ENCODE measurements at regions not wholly inside any gene's neighbourhood (a gene's known extent, or its start where the extent isn't known, plus 50 kb on each side); places are given as distances from the start of the nearest gene placed in this dataset.
"Not testable (repeated sequence)": the region's sequence is repeated elsewhere in the genome, so short reads cannot be mapped to it uniquely, and the experiment has no call there.

DNA sequence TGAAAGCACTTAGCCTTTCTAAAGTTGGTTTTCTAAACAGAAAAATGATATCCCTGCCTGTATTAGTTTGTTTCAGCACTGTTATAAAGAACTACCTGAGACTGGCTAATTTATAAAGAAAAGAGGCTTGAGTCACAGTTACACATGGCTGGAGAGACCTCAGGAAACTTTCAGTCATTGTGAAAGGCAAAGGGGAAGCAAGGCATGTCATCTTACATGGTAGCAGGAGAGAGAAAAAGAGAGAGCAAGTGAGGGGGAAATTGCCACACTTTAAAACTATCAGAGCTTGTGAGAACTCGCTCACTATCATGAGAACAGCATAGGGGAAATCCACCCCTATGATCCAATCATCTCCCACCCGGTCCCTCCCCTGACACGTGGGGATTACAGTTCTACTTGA is 64.9 kb downstream of the FAM170A start:
- DNase-seq: no peak

DNA sequence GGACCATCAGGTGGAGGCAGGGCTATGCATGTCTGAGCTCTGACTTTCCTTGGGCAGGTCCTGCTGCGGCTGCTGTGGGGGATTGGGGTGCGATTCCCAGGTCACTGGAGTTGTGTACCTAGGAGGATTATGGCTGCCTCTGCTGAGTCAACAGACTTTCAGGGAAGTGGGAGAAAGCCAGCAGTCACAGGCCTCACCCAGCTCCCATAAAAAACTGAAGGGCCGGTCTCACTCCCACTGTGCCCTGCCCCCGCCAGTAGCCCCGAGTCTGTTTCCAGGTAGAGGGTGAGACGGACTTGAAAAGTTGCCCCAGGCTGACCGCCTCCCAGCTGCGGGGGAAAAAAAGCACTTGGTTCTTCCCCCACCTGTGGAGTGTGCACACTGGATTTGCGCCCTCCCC is 76.7 kb downstream of the FAM170A start:
- no peak for DNase-seq

DNA sequence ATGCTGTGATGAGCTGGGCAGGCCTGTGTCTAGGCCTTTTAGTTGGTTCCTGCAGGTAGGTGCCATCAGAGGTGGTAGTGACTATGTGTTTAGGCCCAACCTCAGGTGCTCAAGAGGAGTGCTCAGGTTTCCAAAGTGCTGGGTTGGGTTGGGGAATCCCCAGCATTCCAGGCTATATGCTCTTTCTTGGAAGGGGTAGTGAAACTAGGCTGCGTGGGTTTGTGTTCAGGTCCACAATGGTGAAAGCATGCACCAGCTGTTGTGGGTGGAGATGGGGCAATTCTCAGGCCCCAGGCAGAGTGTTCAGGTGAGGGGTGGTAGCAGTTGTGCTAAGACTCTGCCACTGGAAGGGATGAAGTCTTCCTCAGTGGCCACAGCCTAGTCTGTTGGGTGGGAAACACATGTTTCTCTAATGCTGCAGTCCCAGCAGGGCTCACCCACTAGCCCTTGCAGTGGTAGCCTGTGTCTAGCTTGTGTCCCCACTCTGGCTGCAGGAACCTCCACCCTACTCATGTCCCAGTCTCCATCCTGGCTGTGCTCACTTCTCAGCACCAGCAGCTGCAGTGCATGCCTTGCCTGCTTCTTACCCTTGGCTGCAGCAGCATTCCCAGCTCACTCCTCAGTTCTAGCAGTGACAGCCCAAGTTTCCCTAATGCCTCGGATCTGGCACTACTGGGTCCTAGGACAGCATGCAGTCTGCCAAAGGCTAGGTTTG is 78.9 kb downstream of the FAM170A start:
- DNase-seq: no peak

DNA sequence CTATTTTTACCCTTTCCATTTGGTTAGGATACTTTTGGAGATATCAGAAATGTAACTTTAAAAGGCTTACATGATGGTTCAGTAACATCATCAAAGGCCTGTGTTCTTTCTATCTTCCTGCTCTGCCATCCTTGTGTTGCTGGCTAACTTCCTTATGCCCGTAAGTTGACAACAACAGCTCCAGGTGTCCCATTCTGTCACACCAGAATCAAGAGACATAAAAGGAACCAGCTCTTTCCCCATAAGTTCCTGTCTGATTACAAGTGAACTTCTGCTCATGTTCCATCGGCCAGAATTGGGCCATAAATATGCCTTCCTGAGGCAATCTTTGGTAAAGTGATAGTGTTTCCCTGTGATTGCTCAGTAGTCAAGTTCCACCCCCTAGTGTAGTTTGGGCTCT is 92.4 kb downstream of the FAM170A start:
- DNase-seq: no peak

DNA sequence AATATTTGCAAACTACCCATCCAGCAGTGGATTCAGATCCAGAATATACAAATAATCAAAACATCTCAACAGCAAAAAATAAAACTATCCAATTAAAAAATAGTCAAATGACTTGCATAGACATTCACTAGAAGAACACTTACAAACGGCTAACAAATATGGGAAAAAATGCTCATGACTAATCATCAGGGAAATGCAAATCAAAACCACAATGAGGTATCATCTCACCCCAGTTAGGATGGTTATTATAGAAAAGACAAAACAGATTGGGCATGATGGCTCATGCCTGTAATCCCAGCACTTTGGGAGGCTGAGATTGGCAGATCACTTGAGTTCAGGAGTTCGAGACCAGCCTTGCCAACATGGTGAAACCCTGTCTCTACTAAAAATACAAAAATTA is 95.9 kb downstream of the FAM170A start:
- not testable (repeated sequence) for DNase-seq

DNA sequence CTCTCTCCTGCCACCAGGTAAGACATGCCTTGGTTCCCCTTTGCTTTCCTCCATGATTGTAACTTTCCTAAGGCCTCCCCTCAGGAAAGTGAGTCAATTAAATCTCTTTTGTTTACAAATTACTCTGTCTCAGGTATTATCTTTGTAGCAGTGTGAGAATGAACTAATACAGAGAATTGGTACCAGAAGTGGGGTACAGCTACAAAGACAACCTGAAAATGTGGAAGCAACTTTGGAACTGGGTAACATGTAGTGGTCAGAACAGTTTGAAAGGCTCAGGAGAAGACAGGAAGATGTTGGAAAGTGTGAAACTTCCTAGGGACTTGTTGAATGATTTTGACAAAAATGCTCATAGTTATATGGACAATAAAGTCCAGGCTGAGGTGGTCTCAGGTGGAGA is 97.2 kb downstream of the FAM170A start:
- no peak for DNase-seq

DNA sequence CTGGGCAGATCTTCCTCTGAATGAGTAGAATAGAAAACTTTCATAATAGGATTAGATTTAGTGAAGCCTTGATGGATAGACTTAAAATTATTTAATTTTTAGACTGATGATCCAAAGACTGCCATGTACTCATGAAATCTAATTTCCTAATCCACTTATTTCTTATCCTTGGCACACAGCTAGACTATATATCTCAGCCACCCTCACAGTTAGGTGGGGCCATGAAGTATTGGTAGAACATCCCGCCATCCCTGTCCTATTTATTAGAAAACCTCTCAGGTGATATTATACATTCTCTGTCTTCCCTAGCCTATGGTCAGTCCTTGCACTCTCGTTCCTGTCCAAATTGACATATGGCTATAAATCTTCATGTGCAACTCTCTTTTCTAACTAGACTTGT is 110.9 kb downstream of the FAM170A start:
- DNase-seq: no peak

DNA sequence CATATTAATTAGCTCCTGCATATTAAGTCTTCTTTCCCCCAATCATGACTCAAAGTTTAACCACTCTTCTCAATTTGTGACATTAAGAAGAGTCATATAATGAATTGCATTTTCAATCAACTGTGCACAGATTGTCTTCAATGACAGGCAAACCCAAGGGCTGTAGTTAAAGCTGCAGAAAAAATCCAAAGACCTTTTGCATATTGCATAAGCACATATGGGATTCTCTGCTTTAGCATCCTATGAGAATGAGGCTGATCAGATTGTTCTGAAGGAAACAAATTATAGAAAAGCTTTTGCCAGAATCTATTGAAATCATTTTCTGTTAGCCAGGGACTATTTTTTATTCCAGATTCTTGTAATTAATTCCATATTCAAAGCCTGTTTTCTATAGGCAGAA is 112.3 kb downstream of the FAM170A start:
- DNase-seq: no peak

DNA sequence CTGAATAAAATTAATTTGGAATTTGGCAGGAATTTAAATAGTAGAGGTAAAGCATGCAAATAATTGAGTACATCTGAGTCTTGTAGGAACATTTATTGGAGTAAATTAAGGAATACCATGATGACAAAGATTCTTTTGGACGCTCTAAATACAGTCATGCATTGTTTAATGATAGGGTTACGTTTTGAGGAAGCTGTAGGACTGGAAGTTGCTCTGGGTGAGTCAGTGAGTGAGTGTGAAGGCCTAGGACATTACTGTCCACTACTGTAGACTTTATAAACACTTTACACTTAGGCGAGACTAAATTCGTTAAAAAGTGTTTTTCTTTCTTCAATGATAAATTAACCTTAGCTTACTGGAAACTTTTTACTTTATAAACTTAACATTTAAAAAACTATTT is 113.0 kb downstream of the FAM170A start:
- no peak for DNase-seq

DNA sequence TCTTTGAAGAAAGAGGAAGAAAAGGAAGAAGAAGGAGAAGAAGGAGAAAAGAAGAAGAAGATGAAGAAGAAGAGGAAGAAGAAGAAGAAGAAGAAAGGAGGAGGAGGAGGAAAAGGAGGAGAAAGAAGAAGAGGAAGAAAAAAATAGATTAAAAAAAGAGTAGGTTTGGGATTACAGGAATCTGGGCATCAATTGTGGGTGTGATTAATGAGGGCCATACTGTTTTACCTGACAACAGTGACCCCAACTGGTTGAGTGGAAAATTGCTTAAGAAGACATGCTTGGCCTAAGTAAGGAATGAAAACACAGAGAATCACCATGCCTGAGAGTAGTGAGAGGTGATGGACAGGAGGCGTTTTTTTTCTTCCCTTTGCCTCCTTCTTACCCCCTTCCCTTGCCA is 114.6 kb downstream of the FAM170A start:
- DNase-seq: peak in 1 of 2 experiments; percentile 0

DNA sequence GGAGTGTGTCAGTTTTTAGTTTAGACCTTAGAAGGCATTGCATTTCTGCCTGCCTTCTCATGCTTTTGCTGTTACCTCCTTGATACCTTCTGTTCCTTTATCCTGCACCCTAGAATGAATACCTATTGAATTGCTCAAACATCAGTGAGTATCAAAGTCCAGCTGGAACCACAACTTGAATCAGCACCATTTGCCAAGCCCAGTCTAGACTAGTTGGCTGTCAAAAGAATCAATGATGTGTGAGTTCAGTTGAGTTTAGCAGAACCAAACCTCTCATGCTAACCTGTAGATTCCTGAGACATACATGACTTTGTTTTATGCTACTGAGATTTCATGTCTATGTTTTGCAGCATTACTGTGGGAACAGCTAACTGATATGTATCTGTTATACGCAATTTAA is 116.6 kb downstream of the FAM170A start:
- DNase-seq: no peak

DNA sequence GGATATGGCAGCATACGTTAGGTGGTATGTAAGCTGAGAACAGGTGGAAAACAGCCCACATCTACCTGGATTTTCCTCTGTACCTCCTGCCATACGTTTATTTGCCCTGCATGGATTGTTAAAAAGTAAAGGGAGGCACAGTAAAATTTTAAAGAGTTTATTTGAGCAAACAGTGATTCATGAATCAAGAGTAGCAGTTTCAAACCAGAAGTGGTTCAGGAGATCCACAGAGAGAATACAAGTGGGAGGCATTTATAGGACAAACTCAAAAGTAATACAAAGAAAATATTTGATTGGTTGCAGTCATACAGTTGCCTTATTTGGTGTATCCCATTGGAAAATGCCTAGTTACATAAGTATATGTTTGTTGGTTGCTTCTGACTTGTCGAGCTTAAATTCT is 117.6 kb downstream of the FAM170A start:
- no peak for DNase-seq

DNA sequence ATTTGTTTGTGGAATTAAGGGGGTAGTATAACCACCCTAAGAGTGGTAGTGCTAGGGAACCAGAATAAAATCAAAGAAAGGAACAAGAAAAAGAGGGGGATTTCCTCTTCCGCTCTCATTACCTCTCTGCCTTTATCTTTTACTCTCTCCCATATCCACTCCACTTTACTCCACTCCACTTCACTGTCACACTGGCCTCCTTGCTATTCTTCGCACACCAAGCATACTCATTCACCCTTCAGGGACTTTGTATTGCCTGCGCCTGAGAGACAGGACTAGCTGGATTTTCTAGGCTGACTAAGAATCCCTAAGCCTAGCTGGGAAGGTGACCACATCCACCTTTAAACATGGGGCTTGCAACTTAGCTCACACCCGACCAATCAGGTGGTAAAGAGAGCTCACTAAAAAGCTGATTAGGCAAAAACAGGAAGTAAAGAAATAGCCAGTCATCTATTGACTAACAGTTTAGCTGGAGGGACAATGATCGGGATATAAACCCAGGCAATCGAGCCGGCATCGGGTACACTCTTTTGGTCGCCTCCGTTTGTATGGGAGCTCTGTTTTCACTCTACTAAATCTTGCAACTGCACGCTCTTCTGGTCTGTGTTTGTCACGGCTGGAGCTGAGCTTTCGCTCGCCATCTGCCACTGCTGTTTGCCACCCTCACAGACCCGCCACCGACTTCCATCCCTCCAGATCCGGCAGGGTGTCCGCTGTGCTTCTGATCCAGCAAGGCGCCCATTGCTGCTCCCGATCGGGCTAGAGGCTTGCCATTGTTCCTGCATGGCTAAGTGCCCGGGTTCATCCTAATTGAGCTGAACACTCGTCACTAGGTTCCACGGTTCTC is 121.8 kb downstream of the FAM170A start:
- no peak for DNase-seq

DNA sequence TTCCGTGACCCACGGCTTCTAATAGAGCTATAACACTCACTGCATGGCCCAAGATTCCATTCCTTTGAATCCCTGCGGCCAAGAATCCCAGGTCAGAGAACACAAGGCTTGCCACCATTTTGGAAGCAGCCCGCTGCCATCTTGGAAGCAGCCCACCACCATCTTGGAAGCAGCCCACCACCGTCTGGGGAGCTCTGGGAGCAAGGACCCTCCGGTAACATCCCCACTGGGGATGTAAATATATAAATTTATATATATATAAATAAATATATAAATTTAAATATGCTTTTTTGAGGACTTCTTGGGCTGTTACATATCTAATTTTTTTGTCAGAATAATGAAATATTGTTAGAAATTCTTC is 122.4 kb downstream of the FAM170A start:
- no peak for DNase-seq

DNA sequence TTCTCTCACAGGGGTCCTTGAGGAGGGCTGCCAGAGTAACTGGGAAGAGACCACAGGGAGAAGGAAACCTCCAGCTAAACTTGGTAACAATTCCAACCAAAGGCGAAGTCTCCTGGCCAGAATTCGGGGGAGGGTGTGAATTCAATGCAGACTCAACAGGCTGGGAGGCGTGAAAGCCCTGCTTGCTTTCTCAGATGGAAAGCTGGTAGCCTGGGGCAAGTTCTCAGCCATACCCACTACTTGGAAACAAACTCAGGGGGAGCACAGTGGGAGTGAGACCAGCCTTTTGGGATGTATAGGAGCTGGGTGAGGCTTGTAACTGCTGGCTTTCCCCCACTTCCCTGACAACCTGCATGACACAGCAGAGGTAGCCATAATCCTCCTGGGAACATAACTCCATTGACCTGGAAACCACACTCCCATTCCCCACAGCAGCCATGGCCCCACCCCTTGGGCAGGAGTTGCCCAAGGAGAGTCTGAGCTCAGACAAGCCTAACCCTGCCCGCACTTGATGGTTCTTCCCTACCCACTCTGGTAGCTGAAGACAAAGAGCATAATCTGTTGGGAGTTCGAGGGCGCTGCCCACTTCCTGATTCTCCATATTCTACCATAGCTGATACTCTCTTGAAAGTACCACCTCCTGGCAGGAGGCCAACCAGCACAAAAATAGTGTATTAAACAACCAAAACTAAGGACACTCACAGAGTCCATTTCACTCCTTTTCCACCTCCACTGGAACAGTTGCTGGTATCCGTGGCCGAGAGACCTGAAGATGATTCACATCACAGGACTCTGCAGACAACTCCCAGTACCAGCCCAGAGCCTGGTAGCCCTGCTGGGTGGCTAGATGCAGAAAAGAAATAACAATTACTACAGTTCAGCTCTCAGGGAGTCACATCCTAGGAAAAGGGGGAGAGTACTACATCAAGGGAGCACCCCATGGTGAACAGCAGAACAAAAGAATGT is 123.8 kb downstream of the FAM170A start:
- DNase-seq: no peak

DNA sequence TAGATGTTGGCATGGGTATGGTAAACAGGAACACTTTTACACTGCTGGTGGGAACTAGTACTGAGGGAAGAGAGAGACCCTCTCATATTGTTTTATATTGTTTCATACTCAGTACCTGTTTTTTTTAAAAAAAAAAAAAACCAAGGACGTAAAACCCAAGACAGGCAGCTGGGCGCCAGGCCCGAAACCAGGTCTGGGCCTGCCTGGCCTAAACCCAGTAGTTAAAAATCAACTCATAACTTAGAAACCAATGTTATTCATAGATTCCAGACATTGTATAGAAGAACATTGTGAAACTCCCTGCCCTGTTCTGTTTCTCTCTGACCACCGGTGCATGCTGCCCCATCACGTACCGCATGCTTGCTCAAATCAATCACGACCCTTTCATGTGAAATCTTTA is 125.5 kb downstream of the FAM170A start:
- DNase-seq: not testable (repeated sequence)

DNA sequence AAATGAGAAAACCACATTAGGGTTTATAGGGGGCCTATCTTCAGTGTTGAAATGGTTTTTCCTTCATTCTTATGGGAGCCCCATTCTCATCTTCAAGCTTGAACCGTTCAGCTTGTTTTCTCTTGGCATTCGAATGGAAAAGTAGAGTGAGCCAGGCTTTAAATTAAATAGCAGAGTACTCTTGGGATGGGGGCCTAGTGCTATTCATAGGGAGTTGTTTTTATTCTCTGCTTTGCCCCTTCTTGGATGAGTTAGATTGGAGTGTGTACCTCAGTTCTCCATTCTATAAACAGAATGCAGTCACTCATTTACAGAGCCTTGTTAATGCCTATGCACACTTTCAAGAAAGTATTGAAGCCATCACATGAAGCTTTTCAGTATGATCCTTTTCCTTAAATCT is 127.9 kb downstream of the FAM170A start:
- no peak for DNase-seq

DNA sequence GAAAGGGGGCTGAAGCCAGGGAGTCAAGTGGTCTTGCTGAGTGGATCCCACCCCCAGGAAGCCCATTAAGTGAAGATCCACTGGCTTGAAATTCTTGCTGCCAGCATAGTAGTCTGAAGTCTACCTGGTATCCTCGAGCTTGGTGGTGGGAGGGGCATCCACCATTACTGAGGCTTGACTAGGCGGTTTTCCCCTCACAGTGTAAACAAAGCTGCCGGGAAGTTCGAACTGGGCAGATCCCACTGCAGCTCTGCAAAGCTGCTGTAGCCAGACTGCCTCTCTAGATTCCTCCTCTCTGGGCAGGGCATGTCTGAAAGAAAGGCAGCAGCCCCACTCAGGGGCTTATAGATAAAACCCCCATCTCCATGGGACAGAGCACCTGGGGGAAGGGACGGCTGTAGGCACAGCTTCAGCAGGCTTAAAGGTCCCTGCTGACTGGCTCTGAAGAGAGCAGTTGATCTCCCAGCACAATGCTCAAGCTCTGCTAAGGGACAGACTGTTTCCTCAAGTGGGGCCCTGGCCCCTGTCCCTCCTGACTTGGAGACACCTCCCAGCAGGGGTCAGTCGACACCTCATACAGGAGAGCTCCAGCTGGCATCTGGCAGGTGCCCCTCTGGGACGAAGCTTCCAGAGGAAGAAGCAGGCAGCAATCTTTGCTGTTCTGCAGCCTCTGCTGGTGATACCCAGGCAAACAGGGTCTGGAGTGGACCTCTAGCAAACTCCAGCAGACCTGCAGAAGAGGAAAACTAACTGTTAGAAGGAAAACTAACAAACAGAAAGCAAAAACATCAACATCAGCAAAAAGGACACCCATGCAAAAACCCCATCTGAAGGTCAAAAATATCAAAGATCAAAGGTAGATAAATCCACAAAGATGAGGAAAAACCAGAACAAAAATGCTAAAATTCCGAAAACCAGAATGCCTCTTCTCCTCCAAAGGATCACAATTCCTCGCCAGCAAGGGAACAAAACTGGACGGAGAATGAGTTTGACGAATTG is 140.6 kb downstream of the FAM170A start:
- not testable (repeated sequence) for DNase-seq

DNA sequence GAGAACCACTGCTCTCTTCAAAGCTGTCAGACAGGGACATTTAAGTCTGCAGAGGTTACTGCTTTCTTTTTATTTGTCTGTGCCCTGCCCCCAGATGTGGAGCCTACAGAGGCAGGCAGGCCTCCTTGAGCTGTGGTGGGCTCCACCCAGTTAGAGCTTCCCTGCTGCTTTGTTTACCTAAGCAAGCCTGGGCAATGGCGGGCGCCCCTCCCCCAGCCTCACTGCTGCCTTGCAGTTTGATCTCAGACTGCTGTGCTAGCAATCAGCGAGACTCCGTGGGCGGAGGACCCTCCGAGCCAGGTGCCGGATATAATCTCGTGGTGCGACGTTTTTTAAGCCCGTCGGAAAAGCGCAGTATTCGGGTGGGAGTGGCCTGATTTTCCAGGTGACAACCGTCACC is 150.8 kb downstream of the FAM170A start:
- DNase-seq: not testable (repeated sequence)

DNA sequence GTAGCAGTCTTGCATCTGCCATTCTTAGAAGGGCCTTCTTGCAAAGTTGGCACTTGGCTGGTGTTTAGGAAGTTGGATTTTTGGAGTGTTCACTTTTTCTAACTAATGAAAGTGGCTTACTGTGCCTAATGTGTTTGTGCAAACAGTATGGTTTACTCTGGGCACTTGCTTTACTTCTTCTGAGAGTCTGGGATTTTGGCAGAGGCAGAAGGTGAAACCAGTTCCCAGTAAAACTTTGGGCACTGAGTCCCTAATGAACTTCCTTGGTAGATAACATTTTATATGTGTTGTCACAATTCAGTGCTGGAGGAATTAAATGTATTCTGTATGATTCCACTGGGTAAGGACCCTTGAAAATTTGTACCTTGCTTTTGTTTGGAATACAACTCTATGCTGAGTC is 155.7 kb downstream of the FAM170A start:
- no peak for DNase-seq

DNA sequence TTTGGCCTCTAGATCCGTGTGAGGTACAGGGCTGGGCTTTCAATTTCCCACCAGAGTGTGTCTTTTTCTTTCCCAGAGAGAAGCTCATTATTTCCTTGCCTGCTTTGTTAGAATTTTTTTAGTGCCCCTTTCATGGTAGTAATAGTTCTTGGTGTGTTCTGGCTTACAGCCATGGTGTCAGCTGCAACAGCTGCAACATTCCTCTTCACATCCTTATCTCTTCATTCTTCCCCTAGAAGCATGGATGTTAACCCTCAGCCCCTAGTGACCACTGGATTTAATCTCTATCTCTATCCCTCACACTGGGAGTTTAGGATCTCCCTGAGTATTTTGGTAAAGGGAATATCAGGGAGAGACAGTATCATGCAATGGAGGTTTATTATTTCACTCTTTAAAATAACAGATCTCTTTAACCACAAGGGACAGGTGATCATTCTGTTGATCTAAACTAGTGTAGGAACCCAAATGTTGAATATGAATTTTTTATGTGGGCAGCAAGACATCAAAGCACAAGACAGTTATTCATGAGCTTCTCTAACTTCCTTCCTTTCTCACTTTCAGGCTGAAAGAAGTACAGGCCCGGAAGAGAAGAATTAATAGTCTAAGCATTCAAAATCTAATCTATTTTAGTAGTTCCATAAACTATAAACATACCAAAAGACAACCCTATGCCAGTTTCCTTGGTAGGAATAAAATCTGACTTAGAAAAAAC is 160.2 kb downstream of the FAM170A start:
- DNase-seq: no peak
